Calu3 (cell line): ENCODE measurements at regions not wholly inside any gene's neighbourhood (a gene's known extent, or its start where the extent isn't known, plus 50 kb on each side); places are given as distances from the start of the nearest gene placed in this dataset.

Source experiments
- BruUV-seq: library from RNA; stranded (reverse); fragments of 400-500 nt; replicated peaks from 2 replicates; lab custom pipeline; 2021; lab: Mats Ljungman, UMichigan
- CTCF ChIA-PET: fragments of 300-600 bp; sonication (Branson Sonifier 250); formaldehyde crosslinking; loops from one replicate; lab custom pipeline; 2022; ENCODE audit warnings: antibody characterized with exemption; lab: Charles Lee
- DNase-seq: peaks from one replicate; pipeline ENCODE4 v3.0.0; 2022
- H3K27ac Mint-ChIP-seq: one replicate; pipeline ENCODE4 v1.8.0; 2022; ENCODE audit warnings: mixed read lengths; ENCODE audit not compliant: unreplicated experiment
- H3K27me3 Mint-ChIP-seq: one replicate; pipeline ENCODE4 v1.8.0; 2022; ENCODE audit warnings: mixed read lengths; ENCODE audit not compliant: unreplicated experiment
- H3K36me3 Mint-ChIP-seq: one replicate; pipeline ENCODE4 v1.8.0; 2022; ENCODE audit warnings: mild to moderate bottlenecking, moderate library complexity, mixed read lengths; ENCODE audit not compliant: insufficient read depth, unreplicated experiment
- H3K4me1 Mint-ChIP-seq: one replicate; pipeline ENCODE4 v1.8.0; 2022; ENCODE audit warnings: mild to moderate bottlenecking, low read depth, mixed read lengths; ENCODE audit not compliant: unreplicated experiment
- H3K4me3 Mint-ChIP-seq: one replicate; pipeline ENCODE4 v1.8.0; 2022; ENCODE audit warnings: mild to moderate bottlenecking, low read depth, moderate library complexity, mixed read lengths; ENCODE audit not compliant: unreplicated experiment
- H3K9me3 Mint-ChIP-seq: one replicate; pipeline ENCODE4 v1.8.0; 2022; ENCODE audit warnings: low read depth, mixed read lengths; ENCODE audit not compliant: unreplicated experiment
- intact Hi-C: fragments of 100-400 bp; cut with micrococcal nuclease; formaldehyde crosslinking; loops from one replicate; pipeline ENCODE4 v1.10.0; 2022; ENCODE audit not compliant: unreplicated experiment
- TF ChIP-seq, protein P1 (sequence below): fragments of 200-600 bp; IDR thresholded peaks from one replicate; pipeline ENCODE4 v1.8.0; 2022; ENCODE audit warnings: antibody characterized with exemption; ENCODE audit not compliant: unreplicated experiment

DNA sequence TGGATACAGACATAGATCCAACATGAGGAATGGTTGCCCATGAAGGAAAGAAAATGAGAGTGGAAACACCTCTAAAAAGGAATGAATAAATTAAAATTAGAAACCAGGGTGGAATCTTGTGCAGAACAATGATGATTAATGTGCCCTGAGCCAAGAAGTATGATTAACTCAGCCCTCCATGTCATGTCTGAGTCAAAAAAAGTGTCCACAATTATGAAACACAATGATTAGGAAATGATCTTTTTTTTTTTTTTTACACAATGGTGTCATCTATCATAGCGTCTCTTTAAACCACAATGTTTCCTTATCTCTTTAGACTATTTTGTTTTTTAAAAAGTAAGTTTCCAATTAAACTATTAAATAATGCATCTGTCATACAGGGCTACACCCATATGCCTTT, 78.9 kb upstream of the RAB4A start:
- CTCF ChIA-PET = no interaction called here
- TF ChIP-seq, protein P1, sequence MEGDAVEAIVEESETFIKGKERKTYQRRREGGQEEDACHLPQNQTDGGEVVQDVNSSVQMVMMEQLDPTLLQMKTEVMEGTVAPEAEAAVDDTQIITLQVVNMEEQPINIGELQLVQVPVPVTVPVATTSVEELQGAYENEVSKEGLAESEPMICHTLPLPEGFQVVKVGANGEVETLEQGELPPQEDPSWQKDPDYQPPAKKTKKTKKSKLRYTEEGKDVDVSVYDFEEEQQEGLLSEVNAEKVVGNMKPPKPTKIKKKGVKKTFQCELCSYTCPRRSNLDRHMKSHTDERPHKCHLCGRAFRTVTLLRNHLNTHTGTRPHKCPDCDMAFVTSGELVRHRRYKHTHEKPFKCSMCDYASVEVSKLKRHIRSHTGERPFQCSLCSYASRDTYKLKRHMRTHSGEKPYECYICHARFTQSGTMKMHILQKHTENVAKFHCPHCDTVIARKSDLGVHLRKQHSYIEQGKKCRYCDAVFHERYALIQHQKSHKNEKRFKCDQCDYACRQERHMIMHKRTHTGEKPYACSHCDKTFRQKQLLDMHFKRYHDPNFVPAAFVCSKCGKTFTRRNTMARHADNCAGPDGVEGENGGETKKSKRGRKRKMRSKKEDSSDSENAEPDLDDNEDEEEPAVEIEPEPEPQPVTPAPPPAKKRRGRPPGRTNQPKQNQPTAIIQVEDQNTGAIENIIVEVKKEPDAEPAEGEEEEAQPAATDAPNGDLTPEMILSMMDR = no peak
- H3K9me3 Mint-ChIP-seq = no peaks in the 10 kb centered on the region
- DNase-seq = no peak
- H3K27ac Mint-ChIP-seq = peak overlapping the region; percentile 60
- H3K36me3 Mint-ChIP-seq = no peaks in the 10 kb centered on the region
- peaks cover 27% of the 10 kb centered on the region for H3K4me1 Mint-ChIP-seq
- no TSS peak for BruUV-seq
- no peak overlapping the region for H3K4me3 Mint-ChIP-seq
- intact Hi-C loops = no loop called here
- H3K27me3 Mint-ChIP-seq = no peaks in the 10 kb centered on the region

DNA sequence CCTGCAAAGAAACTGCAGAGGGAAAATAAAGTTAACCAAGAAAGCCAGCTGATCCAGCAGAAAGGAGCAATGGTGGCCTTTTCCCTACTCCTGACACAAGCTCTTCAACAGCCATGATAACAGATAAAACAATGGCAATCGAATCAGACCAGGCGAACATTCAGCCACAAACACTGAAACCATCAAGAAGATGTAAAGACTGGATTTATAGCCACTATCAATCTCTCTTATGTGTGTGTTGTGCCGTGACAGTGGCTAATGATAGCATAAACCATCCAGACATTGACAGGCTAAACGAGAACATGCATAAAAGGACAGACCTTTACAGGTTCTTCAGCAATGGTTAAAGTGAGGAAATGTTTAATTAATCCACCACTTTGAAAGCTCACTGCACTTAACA, 78.1 kb upstream of the RAB4A start:
- intact Hi-C loops = no loop called here
- CTCF ChIA-PET = interaction anchor here (1.0 kb wide), 1 partner anchor 8 kb away, joined by 3 read pairs; no protein-coding TSS in a partner anchor

DNA sequence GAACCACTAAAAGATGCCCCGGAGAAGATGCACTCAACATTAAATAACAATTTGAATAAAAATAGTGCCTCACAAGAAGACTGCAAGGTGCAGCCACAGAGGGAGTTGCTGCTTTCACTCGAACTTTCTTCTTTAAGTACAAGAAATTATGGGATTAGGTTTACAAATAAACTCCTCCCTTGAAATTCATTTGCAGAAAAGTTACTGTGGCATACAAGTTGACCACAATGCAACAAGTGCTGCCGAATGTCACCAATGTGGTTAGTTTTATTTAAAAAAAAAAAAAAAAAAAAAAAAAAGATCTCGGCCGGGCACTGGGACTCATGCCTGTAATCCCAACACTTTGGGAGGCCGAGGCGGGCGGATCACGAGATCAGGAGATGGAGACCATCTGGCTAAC, 76.8 kb upstream of the RAB4A start:
- Mint-ChIP-seq H3K4me1 (peaks cover 34% of the 10 kb centered on the region), H3K27ac (no peak overlapping the region), H3K27me3 (no peaks in the 10 kb centered on the region), H3K36me3 (no peaks in the 10 kb centered on the region), H3K4me3 (no peak overlapping the region), H3K9me3 (no peaks in the 10 kb centered on the region)
- intact Hi-C loops = no loop called here
- DNase-seq = no peak
- TF ChIP-seq, protein P1 = no peak
- BruUV-seq = no TSS peak
- CTCF ChIA-PET = no interaction called here

More for the DNA sequence above, 78.1 kb upstream of the RAB4A start:
- no peak for DNase-seq
- H3K9me3 Mint-ChIP-seq = no peaks in the 10 kb centered on the region
- peaks cover 27% of the 10 kb centered on the region for H3K4me1 Mint-ChIP-seq
- no TSS peak for BruUV-seq
- no peaks in the 10 kb centered on the region for H3K27me3 Mint-ChIP-seq
- no peaks in the 10 kb centered on the region for H3K36me3 Mint-ChIP-seq
- no peak overlapping the region for H3K4me3 Mint-ChIP-seq
- H3K27ac Mint-ChIP-seq = no peak overlapping the region
- TF ChIP-seq, protein P1 = no peak

DNA sequence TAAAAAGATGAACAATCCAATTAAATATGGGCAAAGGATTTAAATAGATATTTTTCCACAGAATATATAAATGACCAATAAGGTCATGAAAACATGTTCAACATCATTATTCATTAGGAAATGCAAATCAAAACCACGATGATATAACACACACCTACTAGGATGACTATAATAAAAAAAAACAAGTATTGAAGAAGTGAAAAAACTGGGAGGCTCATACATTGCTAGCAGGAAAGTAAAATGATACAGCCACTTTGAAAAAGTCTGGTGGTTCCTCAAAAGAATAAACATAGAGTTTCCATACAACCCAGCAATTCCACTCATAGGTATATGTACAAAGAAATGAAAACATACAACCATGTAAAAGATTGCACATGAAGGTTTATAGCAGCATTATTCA, 75.7 kb upstream of the RAB4A start:
- no peak overlapping the region for H3K27ac Mint-ChIP-seq
- H3K27me3 Mint-ChIP-seq = no peaks in the 10 kb centered on the region
- no peak overlapping the region for H3K4me3 Mint-ChIP-seq
- peaks cover 40% of the 10 kb centered on the region for H3K4me1 Mint-ChIP-seq
- H3K9me3 Mint-ChIP-seq = no peaks in the 10 kb centered on the region
- no peak for DNase-seq
- no TSS peak for BruUV-seq
- TF ChIP-seq, protein P1 = no peak
- H3K36me3 Mint-ChIP-seq = peaks cover 2% of the 10 kb centered on the region
- intact Hi-C loops = no loop called here
- CTCF ChIA-PET = no interaction called here
